CD4-positive, alpha-beta T cell treated with Interleukin-21 for 1 hour (primary cell): ENCODE measurements at regions not wholly inside any gene's neighbourhood (a gene's known extent, or its start where the extent isn't known, plus 50 kb on each side); places are given as distances from the start of the nearest gene placed in this dataset.

Source experiments
- DNase-seq: peaks from one replicate; pipeline ENCODE4 v3.0.0-alpha.2; 2020

GRCh38 chr7:50208378-50208982 is 96.0 kb upstream of the IKZF1 start:
- no peak for DNase-seq

GRCh38 chr7:50207686-50208255 is 96.7 kb upstream of the IKZF1 start:
- no peak for DNase-seq

GRCh38 chr7:50207251-50207564 is 97.3 kb upstream of the IKZF1 start:
- no peak for DNase-seq

- peak; percentile 78 for DNase-seq
Measured at GRCh38 chr7:50206453-50207250, 97.9 kb upstream of the IKZF1 start.

GRCh38 chr7:50205011-50205410 is 99.5 kb upstream of the IKZF1 start:
- DNase-seq, result no peak

GRCh38 chr7:50204581-50204980 is 99.9 kb upstream of the IKZF1 start:
- DNase-seq, result peak; percentile 36

- DNase-seq, result no peak
Measured at GRCh38 chr7:50203521-50203920, 101.0 kb upstream of the IKZF1 start.

GRCh38 chr7:50202052-50202555 is 102.4 kb upstream of the IKZF1 start:
- no peak for DNase-seq

- DNase-seq, result no peak
Measured at GRCh38 chr7:50199824-50200223, 104.7 kb upstream of the IKZF1 start.

- no peak for DNase-seq
Measured at GRCh38 chr7:50197549-50197948, 104.5 kb upstream of the ZPBP start.

GRCh38 chr7:50196719-50197118 is 103.7 kb upstream of the ZPBP start:
- DNase-seq, result no peak

GRCh38 chr7:50190776-50191175 is 97.7 kb upstream of the ZPBP start:
- no peak for DNase-seq

- no peak for DNase-seq
Measured at GRCh38 chr7:50189371-50189770, 96.3 kb upstream of the ZPBP start.

GRCh38 chr7:50185951-50186682 is 93.1 kb upstream of the ZPBP start:
- no peak for DNase-seq

- no peak for DNase-seq
Measured at GRCh38 chr7:50185208-50185607, 92.2 kb upstream of the ZPBP start.

- no peak for DNase-seq
Measured at GRCh38 chr7:50184271-50184990, 91.4 kb upstream of the ZPBP start.

GRCh38 chr7:50182759-50183158 is 89.7 kb upstream of the ZPBP start:
- DNase-seq, result no peak

- DNase-seq, result no peak
Measured at GRCh38 chr7:50181081-50181480, 88.0 kb upstream of the ZPBP start.

- DNase-seq, result no peak
Measured at GRCh38 chr7:50178166-50178565, 85.1 kb upstream of the ZPBP start.

- DNase-seq, result no peak
Measured at GRCh38 chr7:50174948-50175347, 81.9 kb upstream of the ZPBP start.

GRCh38 chr7:50166997-50167965 is 74.2 kb upstream of the ZPBP start:
- DNase-seq, result peak; percentile 17
